ENCODE measurements at regions not wholly inside any gene's neighbourhood (a gene's known extent, or its start where the extent isn't known, plus 50 kb on each side); places are given as distances from the start of the nearest gene placed in this dataset.

GRCh38 chr2:44843641-44844310 lies 97.7 kb upstream of the SIX3 start:
- ChIA-PET CTCF (no interaction called here), POLR2A (ENCODE audit: low non-redundant PET) (no interaction called here)
- DNase-seq (ENCODE audit: low spot score) = no peak
- no peak for TF ChIP-seq CTCF (conservative IDR thresholded peaks at IDR 0.05; ENCODE audit: low read depth)
- H3K27ac ChIP-seq = no peak overlapping the region

GRCh38 chr2:44844651-44845270 lies 96.7 kb upstream of the SIX3 start:
- DNase-seq (ENCODE audit: low spot score) = peak; percentile 23
- H3K27ac ChIP-seq = no peak overlapping the region
- no peak for TF ChIP-seq CTCF (conservative IDR thresholded peaks at IDR 0.05; ENCODE audit: low read depth)
- CTCF ChIA-PET = interaction anchor here (0.5 kb wide), 1 partner anchor 111 kb away, joined by 3 read pairs; no protein-coding TSS in a partner anchor
- POLR2A ChIA-PET (ENCODE audit: low non-redundant PET) = no interaction called here

- DNase-seq (ENCODE audit: low spot score) = no peak
- no peak for TF ChIP-seq CTCF (conservative IDR thresholded peaks at IDR 0.05; ENCODE audit: low read depth)
- ChIA-PET POLR2A (ENCODE audit: low non-redundant PET) (no interaction called here), CTCF (interaction anchor here (0.6 kb wide), 1 partner anchor 604 kb away, joined by 3 read pairs; no protein-coding TSS in a partner anchor)
- H3K27ac ChIP-seq = no peak overlapping the region
Observed at GRCh38 chr2:44848026-44848425, 93.5 kb upstream of the SIX3 start.

GRCh38 chr2:44850016-44850415 lies 91.5 kb upstream of the SIX3 start:
- H3K27ac ChIP-seq = no peak overlapping the region
- CTCF ChIA-PET = no interaction called here
- POLR2A ChIA-PET (ENCODE audit: low non-redundant PET) = no interaction called here
- no peak for TF ChIP-seq CTCF (conservative IDR thresholded peaks at IDR 0.05; ENCODE audit: low read depth)
- DNase-seq (ENCODE audit: low spot score) = no peak

GRCh38 chr2:44851518-44851917 lies 90.0 kb upstream of the SIX3 start:
- no peak for TF ChIP-seq CTCF (conservative IDR thresholded peaks at IDR 0.05; ENCODE audit: low read depth)
- ChIA-PET POLR2A (ENCODE audit: low non-redundant PET) (no interaction called here), CTCF (no interaction called here)
- no peak overlapping the region for H3K27ac ChIP-seq
- DNase-seq (ENCODE audit: low spot score) = no peak

- no peak for DNase-seq (ENCODE audit: low spot score)
- POLR2A ChIA-PET (ENCODE audit: low non-redundant PET) = no interaction called here
- TF ChIP-seq CTCF (conservative IDR thresholded peaks at IDR 0.05; ENCODE audit: low read depth) = no peak
- no peak overlapping the region for H3K27ac ChIP-seq
- CTCF ChIA-PET = no interaction called here
Observed at GRCh38 chr2:44852594-44852993, 88.9 kb upstream of the SIX3 start.
